Spleen (tissue), 7 donors: ENCODE measurements at regions not wholly inside any gene's neighbourhood (a gene's known extent, or its start where the extent isn't known, plus 50 kb on each side); places are given as distances from the start of the nearest gene placed in this dataset.

Experiments
- CTCF ChIP-seq, 11 experiments: fragments of 200-600 bp in 7 of 11; fragments of 450-650 bp in 4 of 11; sonication (generic) in 4 of 11; IDR thresholded peaks in 8 of 11; conservative IDR thresholded peaks in 3 of 11; 1 replicate in 7 of 11; 2 replicates in 4 of 11; pipeline versions ENCODE4 v1.4.0 to v1.8.0; 2016 to 2021; ENCODE audit warnings: antibody characterized with exemption in 11 of 11, inconsistent platforms in 4 of 11, mild to moderate bottlenecking in 1 of 11
- POLR2A ChIP-seq, 3 donors: fragments of 450-650 bp; IDR thresholded peaks; one replicate each; pipeline ENCODE4 v1.5.1; 2017; ENCODE audit warnings: antibody characterized with exemption in 3 of 3, mild to moderate bottlenecking in 1 of 3
- donor health status: DM: no; HTN: no; CAD: no; lungs with moderate emphysema.
- donor health status: DM: no; HTN: no; CAD: no.
- donor health status: DM: no; HTN: no; CAD: no.

- TF ChIP-seq CTCF (IDR thresholded peaks at IDR 0.05 in 8 of 11, conservative IDR thresholded peaks at IDR 0.05 in 3 of 11) (no peak), POLR2A (IDR thresholded peaks at IDR 0.05) (no peak)
Observed at GRCh38 chr18:73768043-73768442, 379.6 kb downstream of the FBXO15 start.
